ENCODE measurements at regions not wholly inside any gene's neighbourhood (a gene's known extent, or its start where the extent isn't known, plus 50 kb on each side); places are given as distances from the start of the nearest gene placed in this dataset.

DNA sequence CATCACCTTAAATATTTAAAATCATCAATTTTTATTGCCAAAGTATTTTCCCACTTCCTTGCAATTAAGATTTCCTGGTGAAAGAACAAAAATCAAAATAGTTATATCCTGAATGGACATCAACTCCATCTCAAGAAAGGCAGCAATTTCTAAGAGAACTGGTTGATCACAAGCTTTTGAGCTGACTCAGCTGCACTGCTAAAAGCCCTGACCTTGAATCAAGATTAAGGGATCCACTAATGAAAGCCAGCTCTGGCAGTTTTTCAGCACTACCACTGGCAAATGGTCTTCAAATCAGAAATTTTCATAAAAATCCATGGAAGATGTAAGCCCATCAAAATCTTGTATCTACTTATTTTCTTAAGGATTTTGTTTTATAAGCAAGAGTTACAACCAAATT is 123.4 kb downstream of the SLC6A15 start:
- Histone ChIP-seq H3K27me3 (ENCODE audit: control insufficient read depth, insufficient read depth, low read length) (no peaks in the 10 kb centered on the region), H4K91ac (ENCODE audit: insufficient read depth, low read depth, low read length) (no peak overlapping the region), H3K4ac (ENCODE audit: low read depth, low read length) (no peak overlapping the region), H3K27ac (ENCODE audit: insufficient read depth, low read length) (no peak overlapping the region), H3K56ac (ENCODE audit: extremely low read depth, insufficient read depth, low read length) (no peak overlapping the region), H2AK9ac (replicated peaks; ENCODE audit: low read depth, low read length, poor library complexity) (no peak overlapping the region), H4K5ac (ENCODE audit: low read depth, low read length) (no peak overlapping the region), H3K4me1 (ENCODE audit: control insufficient read depth, insufficient read depth, low read length) (no peaks in the 10 kb centered on the region), H2BK20ac (ENCODE audit: low read depth, low read length) (no peak overlapping the region), H3K23ac (ENCODE audit: low read depth, low read length) (no peak overlapping the region), H4K20me1 (ENCODE audit: insufficient read depth, low read length) (no peaks in the 10 kb centered on the region), H3K36me3 (ENCODE audit: control insufficient read depth, insufficient read depth, low read length) (no peaks in the 10 kb centered on the region), H3K14ac (replicated peaks; ENCODE audit: low read depth, low read length) (no peak overlapping the region), H3K4me2 (ENCODE audit: low read depth, low read length) (no peak overlapping the region), H3K79me1 (ENCODE audit: low read depth in 1 of 2, low read length in 2 of 2) (no peaks in the 10 kb centered on the region), H3K9me1 (ENCODE audit: insufficient read depth, low read length) (no peaks in the 10 kb centered on the region), H2BK120ac (ENCODE audit: low read depth, low read length) (no peak overlapping the region), H3K18ac (ENCODE audit: low read depth, low read length) (no peak overlapping the region), H2BK5ac (ENCODE audit: low read depth, low read length, poor library complexity, severe bottlenecking) (no peak overlapping the region), H2AK5ac (ENCODE audit: low read depth, low read length) (no peak overlapping the region), H3K4me3 (ENCODE audit: insufficient read depth, low read depth, low read length) (no peak overlapping the region), H3K9me3 (ENCODE audit: control insufficient read depth, insufficient read depth, low read length) (no peaks in the 10 kb centered on the region), H2BK15ac (ENCODE audit: low read depth, low read length) (no peak overlapping the region), H4K8ac (ENCODE audit: low read depth in 2 of 2, low read length in 2 of 2) (no peak overlapping the region), H3K9ac (ENCODE audit: low read depth, low read length) (no peak overlapping the region), H2AFZ (replicated peaks; ENCODE audit: low read length, poor library complexity) (no peak overlapping the region)
- in situ Hi-C loops (cut with MboI; ENCODE audit: low sequenced_read_pairs) (no loop called here), intact Hi-C loops (cut with micrococcal nuclease) (no loop called here), dilution Hi-C loops (cut with HindIII; ENCODE audit: low sequenced_read_pairs, unreplicated experiment) (no loop called here)
- ChIA-PET CTCF (interaction anchor here (1.3 kb wide), 1 partner anchor 11 kb away, joined by 3 read pairs; no protein-coding TSS in a partner anchor), POLR2A (ENCODE audit: unreplicated experiment) (no interaction called here)
- DNase-seq: no peak
- BruUV-seq (replicated peaks): no TSS peak
- no peak for ATAC-seq (ENCODE audit: low read depth)
- TF ChIP-seq MAFK (IDR thresholded peaks at IDR 0.05; ENCODE audit: low read depth, low read length): 0 out of 2 replicates have a peak, but pooled peaks have one; percentile 22
- TF ChIP-seq, protein P1, sequence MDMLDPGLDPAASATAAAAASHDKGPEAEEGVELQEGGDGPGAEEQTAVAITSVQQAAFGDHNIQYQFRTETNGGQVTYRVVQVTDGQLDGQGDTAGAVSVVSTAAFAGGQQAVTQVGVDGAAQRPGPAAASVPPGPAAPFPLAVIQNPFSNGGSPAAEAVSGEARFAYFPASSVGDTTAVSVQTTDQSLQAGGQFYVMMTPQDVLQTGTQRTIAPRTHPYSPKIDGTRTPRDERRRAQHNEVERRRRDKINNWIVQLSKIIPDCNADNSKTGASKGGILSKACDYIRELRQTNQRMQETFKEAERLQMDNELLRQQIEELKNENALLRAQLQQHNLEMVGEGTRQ (IDR thresholded peaks at IDR 0.05; ENCODE audit: low read depth, low read length): no peak

All from IMR-90 (cell line).